CD14-positive monocyte (primary cell): ENCODE measurements at regions not wholly inside any gene's neighbourhood (a gene's known extent, or its start where the extent isn't known, plus 50 kb on each side); places are given as distances from the start of the nearest gene placed in this dataset.

Experiments used
- DNase-seq, 3 donors: peaks; one replicate each; pipeline ENCODE4 v3.0.0-alpha.2; 2011 to 2022
- H2AFZ ChIP-seq: 2 replicates; pipeline ENCODE4 v1.6.0; 2012; ENCODE audit warnings: mild to moderate bottlenecking, low read depth, low read length, inconsistent platforms; ENCODE audit not compliant: insufficient read depth, poor library complexity, severe bottlenecking
- H3K27ac ChIP-seq, 2 donors: 1 replicate in 1 of 2; 2 replicates in 1 of 2; pipeline ENCODE4 v1.5.1; 2012 to 2013; ENCODE audit warnings: low read length in 2 of 2, control low read depth in 1 of 2, inconsistent platforms in 1 of 2, low read depth in 1 of 2, mild to moderate bottlenecking in 1 of 2
- H3K27me3 ChIP-seq, 2 donors: one replicate each; pipeline versions ENCODE4 v1.6.0 to v1.6.1; 2011 to 2013; ENCODE audit warnings: low read length in 2 of 2; ENCODE audit not compliant: control insufficient read depth in 2 of 2, insufficient read depth in 2 of 2
- H3K36me3 ChIP-seq, 2 donors: replicated peaks in 1 of 2; 1 replicate in 1 of 2; 2 replicates in 1 of 2; pipeline versions ENCODE4 v1.5.1 to v1.6.1; 2012 to 2013; ENCODE audit warnings: low read length in 2 of 2, control low read depth in 1 of 2, inconsistent platforms in 1 of 2, mild to moderate bottlenecking in 1 of 2; ENCODE audit not compliant: insufficient read depth in 2 of 2, control insufficient read depth in 1 of 2
- H3K4me1 ChIP-seq, 2 donors: 1 replicate in 1 of 2; 2 replicates in 1 of 2; pipeline versions ENCODE4 v1.5.1 to v1.6.1; 2012 to 2013; ENCODE audit warnings: low read length in 2 of 2, control low read depth in 1 of 2, inconsistent platforms in 1 of 2, mild to moderate bottlenecking in 1 of 2, moderate library complexity in 1 of 2; ENCODE audit not compliant: insufficient read depth in 2 of 2, control insufficient read depth in 1 of 2
- H3K4me2 ChIP-seq: replicated peaks from 2 replicates; pipeline ENCODE3; 2012; ENCODE audit warnings: low read length, moderate library complexity, mild to moderate bottlenecking; ENCODE audit not compliant: poor library complexity, severe bottlenecking; ENCODE audit errors: extremely low read depth
- H3K4me3 ChIP-seq, 3 experiments: fragments of 200-600 bp in 1 of 3; sonication (generic) in 1 of 3; replicated peaks in 1 of 3; 1 replicate in 2 of 3; 2 replicates in 1 of 3; pipeline ENCODE4 v1.5.1; 2011 to 2013; ENCODE audit warnings: low read length in 3 of 3, mild to moderate bottlenecking in 3 of 3, control low read depth in 2 of 3, low read depth in 2 of 3, inconsistent platforms in 1 of 3, moderate library complexity in 1 of 3
- H3K79me2 ChIP-seq: 2 replicates; pipeline ENCODE4 v1.6.0; 2012; ENCODE audit warnings: mild to moderate bottlenecking, control low read depth, inconsistent platforms, low read length, moderate library complexity; ENCODE audit not compliant: insufficient read depth
- H3K9ac ChIP-seq: 2 replicates; pipeline ENCODE4 v1.6.0; 2017; ENCODE audit warnings: low read length, mild to moderate bottlenecking; ENCODE audit not compliant: insufficient read depth, poor library complexity, severe bottlenecking
- H3K9me3 ChIP-seq, 2 donors: replicated peaks in 1 of 2; 1 replicate in 1 of 2; 2 replicates in 1 of 2; pipeline versions ENCODE4 v1.5.1 to v1.6.1; 2012 to 2013; ENCODE audit warnings: low read length in 2 of 2, control low read depth in 1 of 2; ENCODE audit not compliant: control insufficient read depth in 1 of 2, insufficient read depth in 1 of 2
- H4K20me1 ChIP-seq: 2 replicates; pipeline ENCODE4 v1.6.0; 2012; ENCODE audit warnings: mild to moderate bottlenecking, low read length, control low read depth, moderate library complexity; ENCODE audit not compliant: insufficient read depth
- H3K27ac Mint-ChIP-seq, 7 donors: one replicate each; pipeline ENCODE4 v1.8.0; 2020; ENCODE audit warnings: mild to moderate bottlenecking in 7 of 7, mixed read lengths in 7 of 7, moderate library complexity in 6 of 7, inconsistent platforms in 2 of 7
- H3K27me3 Mint-ChIP-seq, 3 donors: one replicate each; pipeline ENCODE4 v1.8.0; 2021 to 2022; ENCODE audit warnings: low read depth in 3 of 3, mild to moderate bottlenecking in 3 of 3, mixed read lengths in 3 of 3, moderate library complexity in 3 of 3, inconsistent platforms in 1 of 3
- H3K36me3 Mint-ChIP-seq, 2 donors: one replicate each; pipeline ENCODE4 v1.8.0; 2020; ENCODE audit warnings: mixed read lengths in 2 of 2, inconsistent platforms in 1 of 2, mild to moderate bottlenecking in 1 of 2
- H3K4me1 Mint-ChIP-seq: one replicate; pipeline ENCODE4 v1.8.0; 2020; ENCODE audit warnings: mild to moderate bottlenecking, mixed read lengths
- H3K4me3 Mint-ChIP-seq, 2 donors: one replicate each; pipeline ENCODE4 v1.8.0; 2020; ENCODE audit warnings: mild to moderate bottlenecking in 2 of 2, mixed read lengths in 2 of 2, moderate library complexity in 1 of 2
- H3K9me3 Mint-ChIP-seq, 7 donors: one replicate each; pipeline ENCODE4 v1.8.0; 2020 to 2022; ENCODE audit warnings: mixed read lengths in 7 of 7, mild to moderate bottlenecking in 6 of 7, moderate library complexity in 6 of 7, inconsistent platforms in 2 of 7
- CTCF ChIP-seq: fragments of 200-600 bp; IDR thresholded peaks from one replicate; pipeline ENCODE4 v1.8.0; 2022; ENCODE audit warnings: antibody characterized with exemption, mild to moderate bottlenecking
- WGBS: methylation state at CpG from one replicate; pipeline ENCODE4 v1.1.5; 2013; ENCODE audit warnings: missing lambda C conversion rate; ENCODE audit not compliant: insufficient coverage; 5-methylcytosine and 5-hydroxymethylcytosine counted together
- intact Hi-C, 2 donors: fragments of 100-400 bp; cut with micrococcal nuclease; formaldehyde crosslinking; loops; one replicate each; pipeline versions ENCODE4 v1.15.0 to v1.15.1; 2023

- WGBS: 56% methylated on average over 1 of the region's 2 CpGs
- no peak overlapping the region for H3K4me3 Mint-ChIP-seq
- DNase-seq: no peak
Measured at GRCh38 chr6:99846006-99846405, 148.0 kb downstream of the MCHR2 start.

GRCh38 chr6:99850841-99851240, 143.2 kb downstream of the MCHR2 start:
- H3K27ac ChIP-seq: no peak overlapping the region
- no peak overlapping the region for H3K4me3 ChIP-seq
- Mint-ChIP-seq H3K9me3 (peaks cover 0 to 2% (median 0%) of the 10 kb centered on the region in 7 donors), H3K4me1 (no peaks in the 10 kb centered on the region), H3K27ac (no peak overlapping the region), H3K4me3 (no peak overlapping the region), H3K36me3 (no peaks in the 10 kb centered on the region), H3K27me3 (peaks cover 0 to 4% (median 2%) of the 10 kb centered on the region in 3 donors)
- H3K4me1 ChIP-seq: no peaks in the 10 kb centered on the region
- H4K20me1 ChIP-seq: no peaks in the 10 kb centered on the region
- H3K9ac ChIP-seq: no peak overlapping the region
- no peaks in the 10 kb centered on the region for H3K36me3 ChIP-seq
- no peaks in the 10 kb centered on the region for H3K27me3 ChIP-seq
- no peak for DNase-seq
- H2AFZ ChIP-seq: no peak overlapping the region
- no peaks in the 10 kb centered on the region for H3K9me3 ChIP-seq
- H3K79me2 ChIP-seq: no peaks in the 10 kb centered on the region
- no CpG with 5 or more reads among the region's 2 CpGs for WGBS
- TF ChIP-seq CTCF: no peak
- intact Hi-C loops: no loop called here
- H3K4me2 ChIP-seq: no peak overlapping the region

More at GRCh38 chr6:99846006-99846405, 148.0 kb downstream of the MCHR2 start:
- Mint-ChIP-seq H3K4me1 (no peaks in the 10 kb centered on the region), H3K27me3 (peaks cover 0 to 5% (median 0%) of the 10 kb centered on the region in 3 donors), H3K36me3 (no peaks in the 10 kb centered on the region), H3K9me3 (peaks cover 0 to 4% (median 0%) of the 10 kb centered on the region in 7 donors), H3K27ac (no peak overlapping the region)
- Histone ChIP-seq H3K27ac (no peak overlapping the region), H3K9ac (no peak overlapping the region), H4K20me1 (no peaks in the 10 kb centered on the region), H3K36me3 (no peaks in the 10 kb centered on the region), H3K4me1 (no peaks in the 10 kb centered on the region), H3K4me2 (no peak overlapping the region), H3K79me2 (no peaks in the 10 kb centered on the region), H2AFZ (no peak overlapping the region), H3K27me3 (no peaks in the 10 kb centered on the region), H3K9me3 (no peaks in the 10 kb centered on the region), H3K4me3 (no peak overlapping the region)
- intact Hi-C loops: no loop called here
- no peak for TF ChIP-seq CTCF
